GM23338 (cell line): ENCODE measurements at regions not wholly inside any gene's neighbourhood (a gene's known extent, or its start where the extent isn't known, plus 50 kb on each side); places are given as distances from the start of the nearest gene placed in this dataset.

ENCODE experiments used
- ATAC-seq: fragments of 200-7000 bp; cut with Tn5 transposase; 3 replicates; pipeline ENCODE4 v1.9.1; 2020
- DNase-seq: peaks from one replicate; pipeline ENCODE4 v3.0.0-alpha.2; 2015; ENCODE audit warnings: low spot score
- H2AFZ ChIP-seq: fragments of 200-600 bp; sonication (generic); 2 replicates; pipeline ENCODE4 v1.8.0; 2016; ENCODE audit warnings: antibody characterized with exemption, mild to moderate bottlenecking, moderate library complexity
- H3F3A ChIP-seq: fragments of 200-600 bp; sonication (generic); replicated peaks from 2 replicates; pipeline ENCODE4 v1.8.0; 2017; ENCODE audit warnings: antibody characterized with exemption, mixed run types, low read depth
- H3K27ac ChIP-seq: fragments of 200-600 bp; sonication (generic); 2 replicates; pipeline ENCODE4 v1.6.1; 2016; ENCODE audit warnings: low read depth
- H3K27me3 ChIP-seq: fragments of 200-600 bp; sonication (generic); 2 replicates; pipeline ENCODE4 v1.8.0; 2016; ENCODE audit warnings: mild to moderate bottlenecking, mixed run types, moderate library complexity; ENCODE audit not compliant: insufficient read depth
- H3K36me3 ChIP-seq: fragments of 200-600 bp; sonication (generic); 2 replicates; pipeline ENCODE4 v1.8.0; 2016; ENCODE audit warnings: mild to moderate bottlenecking; ENCODE audit not compliant: insufficient read depth
- H3K4me1 ChIP-seq: fragments of 200-600 bp; sonication (generic); 2 replicates; pipeline ENCODE4 v1.8.0; 2016; ENCODE audit warnings: mild to moderate bottlenecking, moderate library complexity; ENCODE audit not compliant: insufficient read depth
- H3K4me2 ChIP-seq: fragments of 200-600 bp; sonication (generic); 2 replicates; pipeline ENCODE4 v1.7.1; 2017; ENCODE audit warnings: mixed run types
- H3K4me3 ChIP-seq: fragments of 200-600 bp; sonication (generic); 2 replicates; pipeline ENCODE4 v1.6.1; 2016; ENCODE audit warnings: mixed run types
- H3K79me2 ChIP-seq: fragments of 200-600 bp; sonication (generic); replicated peaks from 2 replicates; pipeline ENCODE4 v1.8.0; 2017; ENCODE audit warnings: mild to moderate bottlenecking; ENCODE audit not compliant: insufficient read depth
- H3K9me2 ChIP-seq: fragments of 200-600 bp; sonication (generic); 2 replicates; pipeline ENCODE4 v1.8.0; 2017; ENCODE audit not compliant: insufficient read depth
- H4K20me1 ChIP-seq: fragments of 200-600 bp; sonication (generic); replicated peaks from 2 replicates; pipeline ENCODE4 v1.8.0; 2017; ENCODE audit warnings: mild to moderate bottlenecking; ENCODE audit not compliant: insufficient read depth
- H3K27ac Mint-ChIP-seq: 2 replicates; pipeline ENCODE4 v1.8.0; 2020; ENCODE audit warnings: inconsistent platforms, mild to moderate bottlenecking, moderate library complexity, mixed read lengths
- H3K27me3 Mint-ChIP-seq: 3 replicates; pipeline ENCODE4 v1.8.0; 2022; ENCODE audit warnings: low read depth, mild to moderate bottlenecking, moderate library complexity, mixed read lengths, inconsistent platforms; ENCODE audit not compliant: insufficient read depth, poor library complexity
- H3K36me3 Mint-ChIP-seq: 3 replicates; pipeline ENCODE4 v1.8.0; 2021; ENCODE audit warnings: low read depth, mild to moderate bottlenecking, inconsistent platforms, moderate library complexity, mixed read lengths
- H3K4me1 Mint-ChIP-seq: 3 replicates; pipeline ENCODE4 v1.8.0; 2020; ENCODE audit warnings: mild to moderate bottlenecking, inconsistent platforms, mixed read lengths
- H3K4me3 Mint-ChIP-seq: 3 replicates; pipeline ENCODE4 v1.8.0; 2021; ENCODE audit warnings: moderate library complexity, mild to moderate bottlenecking, inconsistent platforms, mixed read lengths
- H3K9me3 Mint-ChIP-seq: 3 replicates; pipeline ENCODE4 v1.8.0; 2020; ENCODE audit warnings: moderate library complexity, mild to moderate bottlenecking, inconsistent platforms, mixed read lengths
- CTCF ChIP-seq, 2 experiments: fragments of 200-600 bp in 1 of 2; sonication (generic) in 1 of 2; conservative IDR thresholded peaks; 2 replicates each; pipeline versions ENCODE4 v1.5.1 to v1.6.1; 2016 to 2017; ENCODE audit warnings: antibody characterized with exemption in 2 of 2, low read depth in 2 of 2, mild to moderate bottlenecking in 2 of 2, moderate library complexity in 1 of 2
- ETS1 ChIP-seq: IDR thresholded peaks from 2 replicates; pipeline ENCODE4 v1.6.1; 2016; ENCODE audit warnings: antibody characterized with exemption
- EZH2 ChIP-seq: fragments of 200-600 bp; sonication (generic); IDR thresholded peaks from one replicate; pipeline ENCODE4 v1.8.0; 2017; ENCODE audit warnings: antibody characterized with exemption, mild to moderate bottlenecking, low read depth; ENCODE audit not compliant: unreplicated experiment
- POLR2AphosphoS5 ChIP-seq: IDR thresholded peaks from 2 replicates; pipeline ENCODE4 v1.6.1; 2016; ENCODE audit warnings: antibody characterized with exemption, low read depth
- ZNF462 ChIP-seq: fragments of 250-450 bp; sonication (Bioruptor Pico); IDR thresholded peaks from 2 replicates; pipeline ENCODE4 v1.5.0; 2020; ENCODE audit warnings: mild to moderate bottlenecking, moderate library complexity

- no peak for TF ChIP-seq ZNF462 (CRISPR knock-in tag)
- TF ChIP-seq POLR2AphosphoS5, result no peak
- TF ChIP-seq EZH2, result no peak
- no peak for TF ChIP-seq ETS1
Measured at GRCh38 chr1:102732927-102733326, 375.4 kb downstream of the COL11A1 start (continued).

GRCh38 chr1:102726417-102726816 is 381.9 kb downstream of the COL11A1 start:
- Histone ChIP-seq H2AFZ (no peak overlapping the region), H3K27me3 (no peaks in the 10 kb centered on the region), H3F3A (no peaks in the 10 kb centered on the region), H3K4me3 (no peak overlapping the region), H4K20me1 (no peaks in the 10 kb centered on the region), H3K36me3 (no peaks in the 10 kb centered on the region), H3K79me2 (no peaks in the 10 kb centered on the region), H3K4me2 (no peak overlapping the region), H3K27ac (no peak overlapping the region), H3K9me2 (no peaks in the 10 kb centered on the region), H3K4me1 (no peaks in the 10 kb centered on the region)
- Mint-ChIP-seq H3K36me3 (no peaks in the 10 kb centered on the region), H3K27me3 (no peaks in the 10 kb centered on the region), H3K9me3 (no peaks in the 10 kb centered on the region), H3K27ac (no peak overlapping the region), H3K4me3 (no peak overlapping the region), H3K4me1 (no peaks in the 10 kb centered on the region)
- ATAC-seq (no peak), DNase-seq (no peak)
- TF ChIP-seq CTCF (conservative IDR thresholded peaks at IDR 0.05; ENCODE audit: low read depth in 2 of 2), result no peak
